ENCODE measurements at regions not wholly inside any gene's neighbourhood (a gene's known extent, or its start where the extent isn't known, plus 50 kb on each side); places are given as distances from the start of the nearest gene placed in this dataset.
A peak's percentile ranks its signal among the peaks of the same experiment; 100 is the strongest.

- Histone ChIP-seq H3K4me1 (ENCODE audit: insufficient read depth, low read length) (no peaks in the 10 kb centered on the region), H3K36me3 (ENCODE audit: low read depth, low read length) (no peaks in the 10 kb centered on the region), H3K9me2 (replicated peaks; ENCODE audit: low read length) (no peaks in the 10 kb centered on the region), H3K4me3 (ENCODE audit: low read length) (no peak overlapping the region), H2AFZ (ENCODE audit: low read length) (no peak overlapping the region), H3K9me3 (ENCODE audit: low read length) (no peaks in the 10 kb centered on the region), H3K9ac (ENCODE audit: low read length) (no peak overlapping the region), H3K27me3 (ENCODE audit: low read length) (no peaks in the 10 kb centered on the region), H3K79me2 (ENCODE audit: low read length) (no peaks in the 10 kb centered on the region), H4K20me1 (ENCODE audit: low read length) (no peaks in the 10 kb centered on the region), H3K27ac (ENCODE audit: low read length) (no peak overlapping the region), H3K4me2 (ENCODE audit: low read length) (no peak overlapping the region), H3F3A (ENCODE audit: low read length, unreplicated experiment) (no peaks in the 10 kb centered on the region)
- ChIA-PET POLR2A (ENCODE audit: unreplicated experiment) (no interaction called here), CTCF (no interaction called here)
- BruUV-seq (replicated peaks) = no TSS peak
- DNase-seq (no peak), ATAC-seq (no peak)
- TF ChIP-seq EZH2phosphoT487 (IDR thresholded peaks at IDR 0.05; ENCODE audit: borderline replicate concordance, low read length) (no peak), EZH2 (IDR thresholded peaks at IDR 0.05; ENCODE audit: low read length, unreplicated experiment) (no peak)
- TF ChIP-seq, protein P1, sequence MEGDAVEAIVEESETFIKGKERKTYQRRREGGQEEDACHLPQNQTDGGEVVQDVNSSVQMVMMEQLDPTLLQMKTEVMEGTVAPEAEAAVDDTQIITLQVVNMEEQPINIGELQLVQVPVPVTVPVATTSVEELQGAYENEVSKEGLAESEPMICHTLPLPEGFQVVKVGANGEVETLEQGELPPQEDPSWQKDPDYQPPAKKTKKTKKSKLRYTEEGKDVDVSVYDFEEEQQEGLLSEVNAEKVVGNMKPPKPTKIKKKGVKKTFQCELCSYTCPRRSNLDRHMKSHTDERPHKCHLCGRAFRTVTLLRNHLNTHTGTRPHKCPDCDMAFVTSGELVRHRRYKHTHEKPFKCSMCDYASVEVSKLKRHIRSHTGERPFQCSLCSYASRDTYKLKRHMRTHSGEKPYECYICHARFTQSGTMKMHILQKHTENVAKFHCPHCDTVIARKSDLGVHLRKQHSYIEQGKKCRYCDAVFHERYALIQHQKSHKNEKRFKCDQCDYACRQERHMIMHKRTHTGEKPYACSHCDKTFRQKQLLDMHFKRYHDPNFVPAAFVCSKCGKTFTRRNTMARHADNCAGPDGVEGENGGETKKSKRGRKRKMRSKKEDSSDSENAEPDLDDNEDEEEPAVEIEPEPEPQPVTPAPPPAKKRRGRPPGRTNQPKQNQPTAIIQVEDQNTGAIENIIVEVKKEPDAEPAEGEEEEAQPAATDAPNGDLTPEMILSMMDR (conservative IDR thresholded peaks at IDR 0.05; ENCODE audit: low read depth, low read length) = peak; percentile 40; the same call in 1 of the 2 replicates
- intact Hi-C loops (cut with micrococcal nuclease) = no loop called here
Observed at GRCh38 chr2:82282111-82282882, 1977.7 kb upstream of the LRRTM1 start.

GRCh38 chr2:82279367-82279766 lies 1974.8 kb upstream of the LRRTM1 start:
- no peaks in the 10 kb centered on the region for H3K9me2 ChIP-seq (replicated peaks; ENCODE audit: low read length)
- ATAC-seq (no peak), DNase-seq (no peak)
- H3K36me3 ChIP-seq (ENCODE audit: low read depth, low read length) = no peaks in the 10 kb centered on the region
- no peaks in the 10 kb centered on the region for H3K27me3 ChIP-seq (ENCODE audit: low read length)
- H3K4me1 ChIP-seq (ENCODE audit: insufficient read depth, low read length) = no peaks in the 10 kb centered on the region
- H3F3A ChIP-seq (ENCODE audit: low read length, unreplicated experiment) = no peaks in the 10 kb centered on the region
- no peaks in the 10 kb centered on the region for H3K9me3 ChIP-seq (ENCODE audit: low read length)
- intact Hi-C loops (cut with micrococcal nuclease) = no loop called here
- BruUV-seq (replicated peaks) = no TSS peak
- no peaks in the 10 kb centered on the region for H4K20me1 ChIP-seq (ENCODE audit: low read length)
- H3K27ac ChIP-seq (ENCODE audit: low read length) = no peak overlapping the region
- H3K4me3 ChIP-seq (ENCODE audit: low read length) = no peak overlapping the region
- no peak overlapping the region for H3K9ac ChIP-seq (ENCODE audit: low read length)
- no peak overlapping the region for H2AFZ ChIP-seq (ENCODE audit: low read length)
- ChIA-PET CTCF (interaction anchor here (0.7 kb wide), 1 partner anchor 283 kb away, joined by 3 read pairs; no protein-coding TSS in a partner anchor), POLR2A (ENCODE audit: unreplicated experiment) (no interaction called here)
- no peak overlapping the region for H3K4me2 ChIP-seq (ENCODE audit: low read length)
- TF ChIP-seq EZH2phosphoT487 (IDR thresholded peaks at IDR 0.05; ENCODE audit: borderline replicate concordance, low read length) = no peak
- TF ChIP-seq EZH2 (IDR thresholded peaks at IDR 0.05; ENCODE audit: low read length, unreplicated experiment) = no peak
- TF ChIP-seq, protein P1 (conservative IDR thresholded peaks at IDR 0.05; ENCODE audit: low read depth, low read length) = no peak
- H3K79me2 ChIP-seq (ENCODE audit: low read length) = no peaks in the 10 kb centered on the region

DNA sequence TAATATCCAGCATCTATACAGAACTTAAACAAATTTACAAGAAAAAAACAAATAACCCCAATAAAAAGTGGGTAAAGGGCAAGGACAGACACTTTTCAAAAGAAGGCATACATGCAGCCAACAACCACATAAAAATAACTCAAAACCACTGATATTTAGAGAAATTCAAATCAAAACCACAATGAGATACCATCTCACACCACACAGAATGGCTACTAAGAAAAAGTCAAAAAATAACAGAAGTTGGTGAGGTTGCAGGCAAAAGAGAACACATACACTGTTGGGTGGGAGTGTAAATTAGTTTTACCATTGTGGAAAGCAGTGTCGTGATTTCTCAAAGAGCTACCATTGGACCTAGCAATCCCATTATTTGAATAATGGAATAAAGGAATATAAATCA lies 1973.9 kb upstream of the LRRTM1 start:
- DNase-seq = no peak
- TF ChIP-seq, protein P1 (conservative IDR thresholded peaks at IDR 0.05; ENCODE audit: low read depth, low read length) = no peak
- TF ChIP-seq EZH2 (IDR thresholded peaks at IDR 0.05; ENCODE audit: low read length, unreplicated experiment) (no peak), EZH2phosphoT487 (IDR thresholded peaks at IDR 0.05; ENCODE audit: borderline replicate concordance, low read length) (no peak)
- intact Hi-C loops (cut with micrococcal nuclease) = no loop called here
- H3K36me3 ChIP-seq (ENCODE audit: low read depth, low read length) = no peaks in the 10 kb centered on the region
- ATAC-seq = no peak
- H2AFZ ChIP-seq (ENCODE audit: low read length) = no peak overlapping the region
- H3K27ac ChIP-seq (ENCODE audit: low read length) = no peak overlapping the region
- H4K20me1 ChIP-seq (ENCODE audit: low read length) = no peaks in the 10 kb centered on the region
- ChIA-PET CTCF (no interaction called here), POLR2A (ENCODE audit: unreplicated experiment) (no interaction called here)
- no TSS peak for BruUV-seq (replicated peaks)
- no peaks in the 10 kb centered on the region for H3K79me2 ChIP-seq (ENCODE audit: low read length)
- H3K4me1 ChIP-seq (ENCODE audit: insufficient read depth, low read length) = no peaks in the 10 kb centered on the region
- H3K4me3 ChIP-seq (ENCODE audit: low read length) = no peak overlapping the region
- H3K27me3 ChIP-seq (ENCODE audit: low read length) = no peaks in the 10 kb centered on the region
- no peaks in the 10 kb centered on the region for H3K9me3 ChIP-seq (ENCODE audit: low read length)
- no peaks in the 10 kb centered on the region for H3F3A ChIP-seq (ENCODE audit: low read length, unreplicated experiment)
- H3K9ac ChIP-seq (ENCODE audit: low read length) = no peak overlapping the region
- no peaks in the 10 kb centered on the region for H3K9me2 ChIP-seq (replicated peaks; ENCODE audit: low read length)
- no peak overlapping the region for H3K4me2 ChIP-seq (ENCODE audit: low read length)
